Astrocyte of the cerebellum (primary cell): ENCODE measurements at regions not wholly inside any gene's neighbourhood (a gene's known extent, or its start where the extent isn't known, plus 50 kb on each side); places are given as distances from the start of the nearest gene placed in this dataset.

Experiments
- DNase-seq: peaks from one replicate; pipeline ENCODE4 v3.0.0-alpha.2; 2011; ENCODE audit warnings: low read depth
- H3K4me3 ChIP-seq: 2 replicates; pipeline ENCODE4 v1.5.1; 2011; ENCODE audit warnings: mild to moderate bottlenecking, low read depth, low read length, moderate library complexity
- in situ Hi-C: cut with HindIII; loops from 2 replicates; pipeline ENCODE4 v1.10.0; 2017; ENCODE audit warnings: low sequenced_read_pairs
- TF ChIP-seq, protein P1 (sequence below): IDR thresholded peaks from 2 replicates; pipeline ENCODE4 v1.5.1; 2012; ENCODE audit warnings: low read length, low read depth, moderate library complexity, mild to moderate bottlenecking; ENCODE audit errors: missing control alignments

DNA sequence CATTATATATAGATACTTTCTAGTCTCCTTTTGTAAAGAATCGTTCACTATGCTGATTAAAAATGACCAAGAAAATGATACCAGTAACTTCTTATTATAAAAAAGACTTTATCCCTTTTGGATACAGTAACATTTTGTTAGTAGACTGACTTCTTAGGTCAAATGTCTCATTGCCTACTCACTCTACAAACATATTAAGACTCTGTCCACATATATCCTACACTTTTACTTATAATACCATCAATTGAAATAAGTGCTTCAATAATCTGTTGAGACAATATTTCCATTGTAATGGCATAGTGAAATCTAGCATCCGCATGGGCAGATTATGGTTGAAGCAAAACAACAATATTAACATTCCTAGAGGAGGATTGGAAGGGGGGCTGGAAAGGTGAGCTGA is 180.6 kb downstream of the ARL4A start:
- no peak for DNase-seq
- in situ Hi-C loops, result no loop called here
- H3K4me3 ChIP-seq, result no peak overlapping the region
- TF ChIP-seq, protein P1, sequence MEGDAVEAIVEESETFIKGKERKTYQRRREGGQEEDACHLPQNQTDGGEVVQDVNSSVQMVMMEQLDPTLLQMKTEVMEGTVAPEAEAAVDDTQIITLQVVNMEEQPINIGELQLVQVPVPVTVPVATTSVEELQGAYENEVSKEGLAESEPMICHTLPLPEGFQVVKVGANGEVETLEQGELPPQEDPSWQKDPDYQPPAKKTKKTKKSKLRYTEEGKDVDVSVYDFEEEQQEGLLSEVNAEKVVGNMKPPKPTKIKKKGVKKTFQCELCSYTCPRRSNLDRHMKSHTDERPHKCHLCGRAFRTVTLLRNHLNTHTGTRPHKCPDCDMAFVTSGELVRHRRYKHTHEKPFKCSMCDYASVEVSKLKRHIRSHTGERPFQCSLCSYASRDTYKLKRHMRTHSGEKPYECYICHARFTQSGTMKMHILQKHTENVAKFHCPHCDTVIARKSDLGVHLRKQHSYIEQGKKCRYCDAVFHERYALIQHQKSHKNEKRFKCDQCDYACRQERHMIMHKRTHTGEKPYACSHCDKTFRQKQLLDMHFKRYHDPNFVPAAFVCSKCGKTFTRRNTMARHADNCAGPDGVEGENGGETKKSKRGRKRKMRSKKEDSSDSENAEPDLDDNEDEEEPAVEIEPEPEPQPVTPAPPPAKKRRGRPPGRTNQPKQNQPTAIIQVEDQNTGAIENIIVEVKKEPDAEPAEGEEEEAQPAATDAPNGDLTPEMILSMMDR, result no peak

DNA sequence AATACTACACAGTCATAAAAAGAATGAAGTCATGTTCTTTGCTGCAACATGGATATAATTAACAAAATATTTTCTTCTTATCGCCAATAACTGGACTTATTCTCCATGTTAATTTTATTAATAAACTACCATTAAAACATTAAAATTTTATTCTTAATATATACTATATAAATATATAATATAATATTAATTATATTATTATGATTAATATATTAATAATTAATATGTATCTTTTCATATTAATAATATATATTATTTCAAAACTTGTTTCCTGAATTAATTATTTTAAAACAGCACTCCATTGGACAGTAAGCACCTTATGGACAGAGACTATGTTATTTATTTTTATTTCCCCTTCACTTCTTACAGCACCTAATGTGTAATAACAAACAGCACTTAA is 182.8 kb downstream of the ARL4A start:
- DNase-seq, result no peak
- TF ChIP-seq, protein P1, result no peak
- no peak overlapping the region for H3K4me3 ChIP-seq
- in situ Hi-C loops, result no loop called here

DNA sequence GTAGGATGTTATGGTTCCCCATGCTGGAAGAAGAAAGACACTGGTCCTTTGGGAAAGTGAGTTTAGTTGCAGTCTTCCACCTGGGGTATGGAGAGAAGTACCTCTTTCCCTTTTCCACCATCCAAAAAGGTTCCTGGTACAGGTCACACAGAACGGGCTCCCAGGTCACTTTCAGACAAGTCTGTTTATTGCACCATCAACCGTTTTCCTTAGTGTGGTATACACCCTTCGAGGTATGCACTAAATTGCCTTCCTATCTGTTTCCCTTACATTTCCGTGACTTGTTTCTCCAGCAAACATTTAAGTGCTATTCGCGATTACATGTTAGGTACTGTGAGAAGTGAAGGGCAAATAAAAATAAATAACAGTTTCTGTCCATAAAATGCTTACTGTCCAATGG is 185.1 kb downstream of the ARL4A start:
- TF ChIP-seq, protein P1, result no peak
- in situ Hi-C loops, result no loop called here
- no peak for DNase-seq
- H3K4me3 ChIP-seq, result no peak overlapping the region

DNA sequence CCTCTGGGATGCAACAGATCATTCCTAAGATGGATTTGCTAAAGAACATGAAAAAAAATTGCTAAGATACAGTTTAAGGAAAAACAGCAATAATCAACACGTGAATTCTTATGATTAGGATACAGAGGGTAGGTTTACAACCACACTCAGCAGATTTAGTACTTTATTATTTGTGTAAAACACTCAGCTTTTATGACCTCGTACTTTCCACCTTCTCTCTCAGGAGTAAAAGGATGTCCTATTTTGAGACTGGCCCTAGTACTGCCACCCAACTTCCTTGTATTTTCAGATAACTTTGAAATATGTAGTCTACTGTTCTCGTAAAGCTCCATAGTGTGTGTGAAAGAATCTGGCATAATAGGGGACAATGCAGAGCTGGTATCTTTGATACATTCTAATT is 186.1 kb downstream of the ARL4A start:
- no peak for DNase-seq
- TF ChIP-seq, protein P1, result no peak
- in situ Hi-C loops, result no loop called here

DNA sequence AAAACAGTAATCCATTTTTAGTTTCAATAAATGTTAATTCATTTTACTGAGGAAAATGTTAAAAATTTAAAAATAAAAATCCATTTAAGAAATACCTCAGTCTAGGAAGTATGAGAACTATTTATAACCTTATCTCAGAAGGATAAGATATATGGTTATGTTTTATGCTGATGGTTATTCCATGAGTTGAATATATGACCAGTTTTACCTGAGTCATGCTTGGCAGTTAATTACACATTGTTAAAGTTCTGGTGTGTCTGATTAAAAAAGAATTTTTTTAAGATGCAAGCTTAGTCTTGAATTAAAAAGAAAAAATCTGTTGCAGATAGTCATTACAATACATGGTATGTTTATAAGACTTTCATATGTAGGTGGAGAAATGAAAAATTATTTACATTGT is 191.7 kb downstream of the ARL4A start:
- in situ Hi-C loops, result no loop called here
- TF ChIP-seq, protein P1, result no peak
- H3K4me3 ChIP-seq, result no peak overlapping the region
- DNase-seq, result no peak

More for the DNA sequence above, 186.1 kb downstream of the ARL4A start:
- H3K4me3 ChIP-seq, result no peak overlapping the region

DNA sequence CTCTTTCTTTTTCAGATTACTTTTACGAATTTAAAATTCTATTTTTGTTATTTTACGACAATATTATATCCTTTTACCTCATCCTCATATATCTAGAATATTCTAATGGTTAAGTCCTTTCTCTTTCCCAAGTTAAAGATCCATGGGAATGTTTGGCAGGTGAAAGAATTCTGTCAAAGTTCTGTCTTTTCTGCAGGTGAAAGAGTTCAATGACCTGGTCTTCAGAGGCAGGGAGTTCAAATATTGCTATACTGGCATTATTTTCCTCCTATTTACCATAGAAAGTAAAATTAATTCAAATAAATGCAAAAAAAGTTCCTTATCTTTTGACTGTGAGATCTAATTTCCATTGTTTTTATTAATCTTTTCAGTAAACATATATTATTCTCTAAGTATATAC is 194.3 kb downstream of the ARL4A start:
- TF ChIP-seq, protein P1, result no peak
- no peak overlapping the region for H3K4me3 ChIP-seq
- no peak for DNase-seq
- in situ Hi-C loops, result loop anchor here (5.0 kb wide), 1 partner anchor 49 kb away; no protein-coding TSS in a partner anchor

DNA sequence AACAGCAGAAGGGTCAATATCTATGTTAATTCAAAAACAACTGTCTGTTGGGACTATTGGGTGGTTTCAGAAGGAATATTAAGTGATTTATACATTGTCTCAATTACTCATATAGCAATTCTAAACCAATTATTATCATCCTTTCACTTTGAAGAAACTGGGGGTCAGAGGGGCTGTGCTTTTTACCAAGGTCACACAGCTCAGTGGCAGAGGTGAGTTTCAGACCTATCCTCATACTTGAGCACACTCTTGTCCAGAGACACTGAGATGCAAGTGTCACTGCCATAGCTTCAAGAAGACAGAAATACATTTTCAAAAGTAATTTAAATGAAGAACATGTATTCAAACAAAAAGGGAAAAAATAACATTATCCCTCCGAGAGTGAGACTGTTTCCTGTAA is 195.3 kb downstream of the ARL4A start:
- in situ Hi-C loops, result loop anchor here (5.0 kb wide), 1 partner anchor 50 kb away; no protein-coding TSS in a partner anchor
- TF ChIP-seq, protein P1, result no peak
- H3K4me3 ChIP-seq, result no peak overlapping the region
- no peak for DNase-seq
